ENCODE measurements at regions not wholly inside any gene's neighbourhood (a gene's known extent, or its start where the extent isn't known, plus 50 kb on each side); places are given as distances from the start of the nearest gene placed in this dataset.

- no peak for DNase-seq (ENCODE audit: low spot score)
- in situ Hi-C loops (cut with MboI; ENCODE audit: low sequenced_read_pairs, unreplicated experiment) = no loop called here
- no peak for TF ChIP-seq CTCF (IDR thresholded peaks at IDR 0.05; ENCODE audit: borderline replicate concordance, control extremely low read depth, extremely low read depth, insufficient read depth, missing control alignments)
Observed at GRCh38 chr1:238370599-238370998, 479.9 kb upstream of the ZP4 start.

- no peak for DNase-seq (ENCODE audit: low spot score)
- no peak for TF ChIP-seq CTCF (IDR thresholded peaks at IDR 0.05; ENCODE audit: borderline replicate concordance, control extremely low read depth, extremely low read depth, insufficient read depth, missing control alignments)
- in situ Hi-C loops (cut with MboI; ENCODE audit: low sequenced_read_pairs, unreplicated experiment) = no loop called here
Observed at GRCh38 chr1:238364214-238364892, 473.6 kb upstream of the ZP4 start.

GRCh38 chr1:238360474-238360873 is 469.8 kb upstream of the ZP4 start:
- no peak for TF ChIP-seq CTCF (IDR thresholded peaks at IDR 0.05; ENCODE audit: borderline replicate concordance, control extremely low read depth, extremely low read depth, insufficient read depth, missing control alignments)
- in situ Hi-C loops (cut with MboI; ENCODE audit: low sequenced_read_pairs, unreplicated experiment) = no loop called here
- no peak for DNase-seq (ENCODE audit: low spot score)

- no peak for TF ChIP-seq CTCF (IDR thresholded peaks at IDR 0.05; ENCODE audit: borderline replicate concordance, control extremely low read depth, extremely low read depth, insufficient read depth, missing control alignments)
- in situ Hi-C loops (cut with MboI; ENCODE audit: low sequenced_read_pairs, unreplicated experiment) = no loop called here
- no peak for DNase-seq (ENCODE audit: low spot score)
Observed at GRCh38 chr1:238350471-238350870, 459.7 kb upstream of the ZP4 start.

GRCh38 chr1:238346340-238346739 is 455.6 kb upstream of the ZP4 start:
- in situ Hi-C loops (cut with MboI; ENCODE audit: low sequenced_read_pairs, unreplicated experiment) = no loop called here
- DNase-seq (ENCODE audit: low spot score) = no peak
- no peak for TF ChIP-seq CTCF (IDR thresholded peaks at IDR 0.05; ENCODE audit: borderline replicate concordance, control extremely low read depth, extremely low read depth, insufficient read depth, missing control alignments)

- in situ Hi-C loops (cut with MboI; ENCODE audit: low sequenced_read_pairs, unreplicated experiment) = no loop called here
- no peak for TF ChIP-seq CTCF (IDR thresholded peaks at IDR 0.05; ENCODE audit: borderline replicate concordance, control extremely low read depth, extremely low read depth, insufficient read depth, missing control alignments)
Observed at GRCh38 chr1:238345837-238346236, 455.1 kb upstream of the ZP4 start.

More at GRCh38 chr1:238345837-238346236, 455.1 kb upstream of the ZP4 start:
- DNase-seq (ENCODE audit: low spot score) = no peak

Measured in GM13976 (cell line).